Neural cell (in vitro differentiated cells): ENCODE measurements at regions not wholly inside any gene's neighbourhood (a gene's known extent, or its start where the extent isn't known, plus 50 kb on each side); places are given as distances from the start of the nearest gene placed in this dataset.

Source experiments
- EZH2 ChIP-seq: fragments of 200-600, 300-800 bp; shearing (Covaris generic), sonication (generic); IDR thresholded peaks from 2 replicates; pipeline ENCODE4 v1.6.1; 2014; ENCODE audit warnings: antibody characterized with exemption, low read length, borderline replicate concordance, mild to moderate bottlenecking; ENCODE audit not compliant: insufficient read depth, poor library complexity, severe bottlenecking
- TAF1 ChIP-seq: IDR thresholded peaks from 2 replicates; pipeline ENCODE4 v1.6.1; 2012; ENCODE audit warnings: low read depth
- TF ChIP-seq, protein P1 (sequence below): fragments of 450-650 bp; IDR thresholded peaks from 2 replicates; pipeline ENCODE4 v1.5.1; 2014; ENCODE audit warnings: antibody characterized with exemption, mild to moderate bottlenecking, moderate library complexity; ENCODE audit not compliant: poor library complexity, severe bottlenecking

DNA sequence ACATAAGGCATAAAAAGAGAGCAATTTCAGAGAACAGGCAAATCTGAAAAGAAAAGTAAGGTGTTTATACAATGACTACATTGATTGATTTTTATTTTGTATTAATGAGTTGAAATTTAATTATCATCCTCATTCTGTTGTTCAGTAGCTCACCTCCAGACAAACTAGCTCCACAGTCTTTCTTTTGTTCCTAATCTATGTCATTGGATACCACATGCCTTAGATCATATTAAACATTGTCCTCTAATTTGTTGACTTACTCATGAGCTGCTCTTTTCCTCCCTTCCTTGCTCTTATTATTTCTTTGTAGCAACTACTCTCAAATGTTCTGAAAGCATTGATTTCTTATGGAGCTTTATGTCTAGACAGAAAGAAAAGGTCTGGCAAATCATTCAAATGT, 185.5 kb upstream of the ZSWIM2 start:
- TF ChIP-seq, protein P1, sequence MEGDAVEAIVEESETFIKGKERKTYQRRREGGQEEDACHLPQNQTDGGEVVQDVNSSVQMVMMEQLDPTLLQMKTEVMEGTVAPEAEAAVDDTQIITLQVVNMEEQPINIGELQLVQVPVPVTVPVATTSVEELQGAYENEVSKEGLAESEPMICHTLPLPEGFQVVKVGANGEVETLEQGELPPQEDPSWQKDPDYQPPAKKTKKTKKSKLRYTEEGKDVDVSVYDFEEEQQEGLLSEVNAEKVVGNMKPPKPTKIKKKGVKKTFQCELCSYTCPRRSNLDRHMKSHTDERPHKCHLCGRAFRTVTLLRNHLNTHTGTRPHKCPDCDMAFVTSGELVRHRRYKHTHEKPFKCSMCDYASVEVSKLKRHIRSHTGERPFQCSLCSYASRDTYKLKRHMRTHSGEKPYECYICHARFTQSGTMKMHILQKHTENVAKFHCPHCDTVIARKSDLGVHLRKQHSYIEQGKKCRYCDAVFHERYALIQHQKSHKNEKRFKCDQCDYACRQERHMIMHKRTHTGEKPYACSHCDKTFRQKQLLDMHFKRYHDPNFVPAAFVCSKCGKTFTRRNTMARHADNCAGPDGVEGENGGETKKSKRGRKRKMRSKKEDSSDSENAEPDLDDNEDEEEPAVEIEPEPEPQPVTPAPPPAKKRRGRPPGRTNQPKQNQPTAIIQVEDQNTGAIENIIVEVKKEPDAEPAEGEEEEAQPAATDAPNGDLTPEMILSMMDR = no peak
- TF ChIP-seq TAF1 = no peak
- no peak for TF ChIP-seq EZH2
